SK-N-SH (cell line): ENCODE measurements at regions not wholly inside any gene's neighbourhood (a gene's known extent, or its start where the extent isn't known, plus 50 kb on each side); places are given as distances from the start of the nearest gene placed in this dataset.

Experiments used
- CTCF ChIA-PET: fragments of 300-600, 350-600 bp; formaldehyde crosslinking; extraction: SDS; loops from one replicate; lab custom pipeline; 2021; lab: Yijun Ruan, JAX
- POLR2A ChIA-PET: fragments of 350-600 bp; sonication (Branson Sonifier 250); formaldehyde crosslinking; extraction: SDS; loops from one replicate; lab custom pipeline; 2020; ENCODE audit warnings: antibody characterized with exemption, inconsistent platforms; lab: Yijun Ruan, JAX
- DNase-seq: peaks from one replicate; pipeline ENCODE4 v3.0.0; 2012
- H2AFZ ChIP-seq: fragments of 200-600 bp; sonication (generic); 2 replicates; pipeline ENCODE4 v1.8.1; 2016; ENCODE audit warnings: antibody characterized with exemption, mild to moderate bottlenecking, low read depth
- H3F3A ChIP-seq: fragments of 200-600 bp; sonication (generic); replicated peaks from 2 replicates; pipeline ENCODE3; 2016; ENCODE audit warnings: antibody characterized with exemption, mild to moderate bottlenecking; ENCODE audit not compliant: insufficient read depth
- H3K27ac ChIP-seq, 2 experiments: fragments of 200-500 bp in 1 of 2; fragments of 200-600 bp in 1 of 2; sonication (Bioruptor generic) in 1 of 2; sonication (generic), shearing (Covaris generic) in 1 of 2; 2 replicates each; pipeline versions ENCODE4 v1.5.1 to v1.6.1; 2014 to 2016; ENCODE audit warnings: low read depth in 2 of 2, inconsistent platforms in 1 of 2, low read length in 1 of 2, mild to moderate bottlenecking in 1 of 2, mixed read lengths in 1 of 2
- H3K27me3 ChIP-seq: fragments of 200-600 bp; sonication (generic), shearing (Covaris generic); 2 replicates; pipeline ENCODE4 v1.6.1; 2016; ENCODE audit warnings: mixed run types; ENCODE audit not compliant: insufficient read depth
- H3K36me3 ChIP-seq, 2 experiments: fragments of 200-500 bp in 1 of 2; fragments of 200-600 bp in 1 of 2; sonication (Bioruptor generic) in 1 of 2; sonication (generic) in 1 of 2; replicated peaks in 1 of 2; 2 replicates each; pipeline versions ENCODE3 to v1.5.1; 2014 to 2016; ENCODE audit warnings: low read length in 1 of 2, mild to moderate bottlenecking in 1 of 2; ENCODE audit not compliant: insufficient read depth in 2 of 2, control insufficient read depth in 1 of 2
- H3K4me1 ChIP-seq, 2 experiments: fragments of 200-500 bp in 1 of 2; fragments of 200-600 bp in 1 of 2; sonication (Bioruptor generic) in 1 of 2; sonication (generic), shearing (Covaris generic) in 1 of 2; 2 replicates each; pipeline versions ENCODE4 v1.5.1 to v1.6.1; 2014 to 2016; ENCODE audit warnings: low read depth in 1 of 2, low read length in 1 of 2, mixed run types in 1 of 2; ENCODE audit not compliant: insufficient read depth in 2 of 2, control insufficient read depth in 1 of 2
- H3K4me2 ChIP-seq: fragments of 200-600 bp; sonication (generic), shearing (Covaris generic); 2 replicates; pipeline ENCODE4 v1.6.1; 2017; ENCODE audit warnings: mixed run types
- H3K4me3 ChIP-seq, 2 experiments: fragments of 200-500 bp in 1 of 2; fragments of 200-600 bp in 1 of 2; sonication (Bioruptor generic) in 1 of 2; sonication (generic), shearing (Covaris generic) in 1 of 2; 2 replicates each; pipeline versions ENCODE4 v1.5.1 to v1.8.1; 2014 to 2016; ENCODE audit warnings: low read depth in 2 of 2, inconsistent platforms in 1 of 2, low read length in 1 of 2, mild to moderate bottlenecking in 1 of 2, mixed read lengths in 1 of 2, moderate library complexity in 1 of 2
- H3K79me2 ChIP-seq: fragments of 200-600 bp; sonication (generic); 2 replicates; pipeline ENCODE4 v1.8.1; 2017; ENCODE audit warnings: mild to moderate bottlenecking; ENCODE audit not compliant: insufficient read depth
- H3K9ac ChIP-seq: fragments of 200-600 bp; sonication (generic); 2 replicates; pipeline ENCODE4 v1.6.1; 2017; ENCODE audit warnings: mixed run types
- H3K9me2 ChIP-seq: fragments of 200-600 bp; sonication (generic); 2 replicates; pipeline ENCODE4 v1.6.1; 2017; ENCODE audit warnings: mixed run types
- H3K9me3 ChIP-seq: fragments of 200-600 bp; sonication (generic); 2 replicates; pipeline ENCODE4 v1.6.1; 2017; ENCODE audit warnings: mixed run types, mild to moderate bottlenecking, moderate library complexity
- H4K20me1 ChIP-seq: fragments of 200-600 bp; sonication (generic); 2 replicates; pipeline ENCODE4 v1.6.1; 2017; ENCODE audit warnings: mild to moderate bottlenecking, mixed run types; ENCODE audit not compliant: insufficient read depth
- ELF1 ChIP-seq: IDR thresholded peaks from 2 replicates; pipeline ENCODE4 v1.4.0; 2012
- EZH2phosphoT487 ChIP-seq: fragments of 200-600 bp; sonication (generic); IDR thresholded peaks from 2 replicates; pipeline ENCODE4 v1.6.1; 2017; ENCODE audit warnings: low read depth, mixed run types, mild to moderate bottlenecking, antibody characterized with exemption, moderate library complexity, borderline replicate concordance
- GABPA ChIP-seq: IDR thresholded peaks from 2 replicates; pipeline ENCODE4 v1.4.0; 2012; ENCODE audit warnings: low read depth, mild to moderate bottlenecking
- GATA2 ChIP-seq: sonication (generic); formaldehyde crosslinking; IDR thresholded peaks from 2 replicates; pipeline ENCODE4 v1.5.0; 2020; ENCODE audit warnings: mild to moderate bottlenecking, missing genetic modification reagents
- IRF3 ChIP-seq: fragments of 150-350 bp; IDR thresholded peaks from 2 replicates; pipeline ENCODE4 v1.6.1; 2016; ENCODE audit warnings: mild to moderate bottlenecking, low read depth, low read length
- JUND ChIP-seq: IDR thresholded peaks from 2 replicates; pipeline ENCODE4 v1.4.0; 2012
- MEF2A ChIP-seq: IDR thresholded peaks from 2 replicates; pipeline ENCODE4 v1.4.0; 2012; ENCODE audit warnings: low read depth, borderline replicate concordance
- MXI1 ChIP-seq: IDR thresholded peaks from 2 replicates; pipeline ENCODE4 v1.6.1; 2012; ENCODE audit warnings: mild to moderate bottlenecking, low read depth, low read length, improper control_type of control experiment
- NRF1 ChIP-seq: IDR thresholded peaks from 2 replicates; pipeline ENCODE4 v1.6.1; 2012; ENCODE audit warnings: low read depth, mild to moderate bottlenecking, low read length
- POLR2AphosphoS5 ChIP-seq: IDR thresholded peaks from 2 replicates; pipeline ENCODE4 v1.6.1; 2012; ENCODE audit warnings: low read depth, low read length
- RAD21 ChIP-seq: IDR thresholded peaks from 2 replicates; pipeline ENCODE4 v1.6.1; 2012; ENCODE audit warnings: mild to moderate bottlenecking, low read length
- RFX5 ChIP-seq: IDR thresholded peaks from 2 replicates; pipeline ENCODE4 v1.6.1; 2012; ENCODE audit warnings: mild to moderate bottlenecking, improper control_type of control experiment, low read length
- RXRA ChIP-seq: IDR thresholded peaks from 2 replicates; pipeline ENCODE4 v1.4.0; 2012; ENCODE audit warnings: low read depth, mild to moderate bottlenecking, borderline replicate concordance
- TAF1 ChIP-seq: IDR thresholded peaks from 2 replicates; pipeline ENCODE4 v1.6.1; 2012; ENCODE audit warnings: low read depth, mild to moderate bottlenecking, low read length, moderate library complexity, borderline replicate concordance
- USF1 ChIP-seq: IDR thresholded peaks from 2 replicates; pipeline ENCODE4 v1.4.0; 2012; ENCODE audit warnings: low read depth, borderline replicate concordance
- WGBS: methylation state at CpG from one replicate; pipeline ENCODE4 v1.1.6; 2017; ENCODE audit warnings: low lambda C conversion rate; 5-methylcytosine and 5-hydroxymethylcytosine counted together
- TF ChIP-seq, protein P1 (sequence below): fragments of 150-350 bp; IDR thresholded peaks from 2 replicates; pipeline ENCODE4 v1.6.1; 2017; ENCODE audit warnings: antibody characterized with exemption, low read length, low read depth, borderline replicate concordance
- TF ChIP-seq, protein P2 (sequence below): IDR thresholded peaks from 2 replicates; pipeline ENCODE4 v1.4.0; 2012; ENCODE audit warnings: low read depth, borderline replicate concordance
- TF ChIP-seq, protein P3 (sequence below): IDR thresholded peaks from 2 replicates; pipeline ENCODE4 v1.4.0; 2012; ENCODE audit warnings: low read depth

DNA sequence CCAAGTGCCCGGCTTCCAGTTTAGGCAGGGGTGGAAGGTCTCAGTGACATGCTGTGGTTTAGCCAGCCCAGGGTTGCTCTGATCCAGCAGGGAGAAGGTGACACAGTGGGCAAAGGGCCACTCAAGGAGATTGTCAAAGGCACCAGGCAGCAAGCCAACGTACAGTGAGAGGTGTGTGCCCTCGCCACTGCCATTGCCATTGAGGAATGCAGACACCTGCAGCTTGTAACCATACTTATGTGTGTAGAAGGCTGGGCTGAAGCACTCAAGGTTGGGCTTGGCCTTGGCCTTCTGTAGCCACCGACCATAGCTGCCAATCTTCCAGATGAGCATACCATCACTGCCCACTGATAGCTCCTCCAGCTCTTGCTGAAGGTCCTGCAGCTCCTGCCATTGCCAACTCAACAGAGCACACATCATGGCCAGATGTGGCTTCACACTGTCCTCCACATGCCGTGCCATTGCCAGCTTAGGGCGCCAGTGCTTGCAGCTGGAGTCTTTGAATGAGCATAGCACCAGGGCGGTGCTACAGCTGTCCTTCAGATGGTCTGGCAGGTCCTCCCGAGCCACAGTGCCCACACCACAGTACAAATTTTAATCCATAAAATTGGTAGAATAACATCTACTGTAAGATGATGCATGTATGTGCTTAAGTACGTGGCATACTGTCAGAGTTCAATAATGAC, 59.7 kb upstream of the HMHB1 start:
- Histone ChIP-seq H3K4me3 (no peak overlapping the region), H3K27ac (no peak overlapping the region), H3F3A (no peaks in the 10 kb centered on the region), H3K79me2 (no peaks in the 10 kb centered on the region), H4K20me1 (no peaks in the 10 kb centered on the region), H3K9me3 (no peaks in the 10 kb centered on the region), H3K9me2 (no peaks in the 10 kb centered on the region), H3K4me1 (no peaks in the 10 kb centered on the region; a peak in 1 of 4 replicates), H3K27me3 (no peaks in the 10 kb centered on the region), H3K36me3 (no peaks in the 10 kb centered on the region), H3K4me2 (no peak overlapping the region), H2AFZ (no peak overlapping the region), H3K9ac (no peak overlapping the region)
- POLR2A ChIA-PET: no interaction called here
- TF ChIP-seq MEF2A (no peak), NRF1 (no peak), MXI1 (no peak)
- TF ChIP-seq, protein P1, sequence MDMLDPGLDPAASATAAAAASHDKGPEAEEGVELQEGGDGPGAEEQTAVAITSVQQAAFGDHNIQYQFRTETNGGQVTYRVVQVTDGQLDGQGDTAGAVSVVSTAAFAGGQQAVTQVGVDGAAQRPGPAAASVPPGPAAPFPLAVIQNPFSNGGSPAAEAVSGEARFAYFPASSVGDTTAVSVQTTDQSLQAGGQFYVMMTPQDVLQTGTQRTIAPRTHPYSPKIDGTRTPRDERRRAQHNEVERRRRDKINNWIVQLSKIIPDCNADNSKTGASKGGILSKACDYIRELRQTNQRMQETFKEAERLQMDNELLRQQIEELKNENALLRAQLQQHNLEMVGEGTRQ: no peak
- TF ChIP-seq, protein P2, sequence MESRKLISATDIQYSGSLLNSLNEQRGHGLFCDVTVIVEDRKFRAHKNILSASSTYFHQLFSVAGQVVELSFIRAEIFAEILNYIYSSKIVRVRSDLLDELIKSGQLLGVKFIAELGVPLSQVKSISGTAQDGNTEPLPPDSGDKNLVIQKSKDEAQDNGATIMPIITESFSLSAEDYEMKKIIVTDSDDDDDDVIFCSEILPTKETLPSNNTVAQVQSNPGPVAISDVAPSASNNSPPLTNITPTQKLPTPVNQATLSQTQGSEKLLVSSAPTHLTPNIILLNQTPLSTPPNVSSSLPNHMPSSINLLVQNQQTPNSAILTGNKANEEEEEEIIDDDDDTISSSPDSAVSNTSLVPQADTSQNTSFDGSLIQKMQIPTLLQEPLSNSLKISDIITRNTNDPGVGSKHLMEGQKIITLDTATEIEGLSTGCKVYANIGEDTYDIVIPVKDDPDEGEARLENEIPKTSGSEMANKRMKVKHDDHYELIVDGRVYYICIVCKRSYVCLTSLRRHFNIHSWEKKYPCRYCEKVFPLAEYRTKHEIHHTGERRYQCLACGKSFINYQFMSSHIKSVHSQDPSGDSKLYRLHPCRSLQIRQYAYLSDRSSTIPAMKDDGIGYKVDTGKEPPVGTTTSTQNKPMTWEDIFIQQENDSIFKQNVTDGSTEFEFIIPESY: no peak
- 82% methylated on average over 4 of the region's 9 CpGs for WGBS
- CTCF ChIA-PET: interaction anchor here (0.7 kb wide), 1 partner anchor 249 kb away, joined by 4 read pairs; no protein-coding TSS in a partner anchor
- DNase-seq: no peak

- H3K4me3 ChIP-seq: no peak overlapping the region
- H2AFZ ChIP-seq: no peak overlapping the region
- no peaks in the 10 kb centered on the region for H3K9me2 ChIP-seq
- ChIA-PET POLR2A (no interaction called here), CTCF (interaction anchor here (0.7 kb wide), 1 partner anchor 250 kb away, joined by 4 read pairs; no protein-coding TSS in a partner anchor)
- H3K9me3 ChIP-seq: no peaks in the 10 kb centered on the region
- H4K20me1 ChIP-seq: no peaks in the 10 kb centered on the region
- H3K27ac ChIP-seq: no peak overlapping the region
- no peak for DNase-seq
- no peaks in the 10 kb centered on the region for H3F3A ChIP-seq
- H3K4me1 ChIP-seq: no peaks in the 10 kb centered on the region; a peak in 1 of 4 replicates
- no peaks in the 10 kb centered on the region for H3K36me3 ChIP-seq
- H3K27me3 ChIP-seq: no peaks in the 10 kb centered on the region
- no peak overlapping the region for H3K9ac ChIP-seq
- no peaks in the 10 kb centered on the region for H3K79me2 ChIP-seq
- no peak overlapping the region for H3K4me2 ChIP-seq
- WGBS: 80% methylated on average over 4 of the region's 4 CpGs
- no peak for TF ChIP-seq TAF1
- no peak for TF ChIP-seq MEF2A
- TF ChIP-seq NRF1: no peak
- no peak for TF ChIP-seq POLR2AphosphoS5
- TF ChIP-seq, protein P2: no peak
- TF ChIP-seq EZH2phosphoT487: no peak
- no peak for TF ChIP-seq JUND
- no peak for TF ChIP-seq RXRA
- no peak for TF ChIP-seq GATA2 (CRISPR knock-in tag)
- TF ChIP-seq, protein P1: no peak
- TF ChIP-seq RFX5: no peak
- no peak for TF ChIP-seq USF1
- no peak for TF ChIP-seq RAD21
- TF ChIP-seq ELF1: no peak
- TF ChIP-seq IRF3: no peak
- TF ChIP-seq, protein P3, sequence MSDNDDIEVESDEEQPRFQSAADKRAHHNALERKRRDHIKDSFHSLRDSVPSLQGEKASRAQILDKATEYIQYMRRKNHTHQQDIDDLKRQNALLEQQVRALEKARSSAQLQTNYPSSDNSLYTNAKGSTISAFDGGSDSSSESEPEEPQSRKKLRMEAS: no peak
- TF ChIP-seq GABPA: no peak
These were observed 60.6 kb upstream of the HMHB1 start for GRCh38 chr5:143751342-143751741.
